HK-2 (cell line): ENCODE measurements at regions not wholly inside any gene's neighbourhood (a gene's known extent, or its start where the extent isn't known, plus 50 kb on each side); places are given as distances from the start of the nearest gene placed in this dataset.

Experiments used
- DNase-seq: peaks from one replicate; pipeline ENCODE4 v3.0.0-alpha.2; 2018; ENCODE audit not compliant: unreplicated experiment

DNA sequence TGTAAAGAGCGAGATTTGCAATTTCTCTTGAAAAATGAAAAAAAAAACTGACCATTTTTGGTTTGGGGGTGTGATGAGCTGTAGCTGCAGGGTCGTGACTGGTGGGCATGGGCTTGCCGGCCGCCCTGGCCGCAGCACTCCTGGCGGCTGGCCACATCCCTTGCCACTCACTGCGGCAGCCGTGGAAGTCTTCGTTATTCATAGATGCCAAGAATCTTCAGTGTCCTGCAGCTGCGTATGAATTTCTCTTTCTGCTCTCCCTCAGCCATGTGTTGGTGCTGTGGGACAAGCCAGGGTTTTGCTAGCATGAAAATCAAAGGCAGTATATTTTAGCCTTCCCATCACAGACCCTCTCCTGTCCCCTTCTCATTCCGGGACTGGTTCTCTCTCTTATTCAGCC lies 151.7 kb upstream of the TSHZ3 start:
- no peak for DNase-seq

DNA sequence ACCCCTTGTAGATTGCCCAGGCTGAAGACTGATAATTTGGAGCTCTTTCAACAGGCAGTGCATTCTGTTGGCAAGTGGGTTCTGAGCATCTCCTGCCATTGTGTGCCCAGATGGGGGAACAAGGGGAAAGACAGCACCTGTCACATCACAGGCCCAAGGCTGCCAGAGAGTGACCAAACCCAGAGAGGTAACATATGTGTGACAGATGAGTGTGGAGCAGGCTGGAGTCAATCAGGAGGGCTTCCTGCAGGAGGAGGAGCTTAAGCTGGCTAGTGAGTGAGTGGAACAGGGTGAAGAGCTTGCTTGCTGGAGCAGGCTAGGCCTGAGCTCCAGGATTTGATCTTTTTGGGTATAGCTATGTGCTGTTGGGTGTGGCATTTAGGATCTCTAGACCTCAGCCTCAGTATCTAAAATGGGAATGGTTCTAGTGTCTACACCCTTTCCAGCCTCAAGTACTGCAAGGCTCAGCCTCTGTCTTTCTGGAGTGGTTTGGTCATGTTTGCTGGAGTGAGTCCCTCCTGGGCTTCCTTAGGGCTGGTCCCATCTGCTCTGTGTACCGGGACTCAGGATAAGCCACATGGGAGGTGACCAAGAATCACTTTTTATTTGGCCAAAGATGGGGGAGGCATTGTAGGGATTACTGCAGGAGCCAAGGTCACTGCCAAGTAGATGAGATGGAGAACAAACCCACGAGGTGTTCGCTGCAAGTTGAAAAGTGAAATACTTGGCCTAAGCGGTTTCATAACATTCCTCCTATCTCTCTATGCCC lies 152.4 kb upstream of the TSHZ3 start:
- DNase-seq = no peak

- no peak for DNase-seq
These were observed 153.4 kb upstream of the TSHZ3 start for GRCh38 chr19:31502536-31503170.

- no peak for DNase-seq
These were observed 154.0 kb upstream of the TSHZ3 start for GRCh38 chr19:31503211-31503610.

GRCh38 chr19:31504221-31504620 lies 155.0 kb upstream of the TSHZ3 start:
- no peak for DNase-seq

- no peak for DNase-seq
These were observed 156.3 kb upstream of the TSHZ3 start for GRCh38 chr19:31505596-31505910.

DNA sequence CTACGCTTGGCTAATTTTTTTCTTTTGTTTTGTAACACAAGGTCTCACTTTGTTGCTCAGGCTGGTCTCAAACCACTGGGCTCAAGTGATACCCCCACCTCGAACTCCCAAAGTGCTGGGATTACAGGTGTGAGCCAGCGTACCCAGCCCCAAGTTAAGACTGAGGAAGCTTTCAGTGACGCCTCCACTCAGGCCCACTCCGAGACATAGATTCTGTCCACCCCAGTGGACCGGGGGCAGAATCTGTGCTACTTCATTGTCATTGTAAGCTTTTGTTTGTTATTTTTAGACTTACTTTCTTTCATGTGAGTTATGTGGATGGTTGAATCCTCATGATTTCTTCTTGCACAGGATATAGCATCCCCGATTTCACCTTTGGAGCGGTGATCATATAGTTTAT lies 156.9 kb upstream of the TSHZ3 start:
- DNase-seq = no peak

DNA sequence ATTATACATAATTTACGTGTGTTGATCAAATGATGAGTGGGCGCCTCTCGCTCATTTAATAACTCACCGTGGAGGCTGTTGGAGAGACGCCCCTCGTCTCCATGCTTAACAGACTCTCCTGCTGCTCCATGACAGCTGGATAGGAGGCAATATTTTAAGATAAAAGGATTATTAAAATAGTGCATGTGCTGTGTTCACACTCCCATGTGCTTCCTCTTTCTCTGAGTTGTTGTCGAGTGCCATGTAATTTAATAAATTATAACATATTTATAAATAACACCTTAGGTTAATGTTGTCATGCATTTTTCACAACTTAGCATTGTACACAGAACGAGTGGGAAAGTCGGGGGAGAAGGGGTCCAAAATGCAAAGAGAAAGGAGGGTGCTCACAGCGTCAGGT lies 161.4 kb upstream of the TSHZ3 start:
- DNase-seq = no peak

DNA sequence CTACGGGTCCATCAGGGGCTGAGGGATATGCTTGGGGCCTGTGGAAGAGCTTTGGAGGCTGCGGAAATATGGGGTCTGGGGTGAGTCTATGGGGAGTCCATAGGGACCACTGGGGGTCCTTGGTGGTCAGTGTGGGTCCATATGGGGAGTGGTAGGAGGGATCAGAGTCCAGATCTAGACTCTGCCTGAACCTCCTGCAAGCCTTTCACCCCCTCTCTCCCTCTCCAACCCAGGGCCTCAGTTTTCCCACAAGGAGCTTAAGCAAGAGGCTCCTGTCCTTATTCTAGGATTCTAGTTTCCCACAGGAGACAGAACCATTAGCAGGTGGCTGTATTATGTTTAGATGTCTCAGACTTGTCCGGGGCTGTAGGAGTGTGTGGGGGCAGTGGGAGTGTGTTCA lies 161.9 kb upstream of the TSHZ3 start:
- no peak for DNase-seq

GRCh38 chr19:31511696-31512095 lies 162.5 kb upstream of the TSHZ3 start:
- no peak for DNase-seq

- DNase-seq = no peak
These were observed 163.1 kb upstream of the TSHZ3 start for GRCh38 chr19:31512181-31512970.

- DNase-seq = no peak
These were observed 164.6 kb upstream of the TSHZ3 start for GRCh38 chr19:31513841-31514240.

- DNase-seq = no peak
These were observed 166.7 kb upstream of the TSHZ3 start for GRCh38 chr19:31515931-31516330.

DNA sequence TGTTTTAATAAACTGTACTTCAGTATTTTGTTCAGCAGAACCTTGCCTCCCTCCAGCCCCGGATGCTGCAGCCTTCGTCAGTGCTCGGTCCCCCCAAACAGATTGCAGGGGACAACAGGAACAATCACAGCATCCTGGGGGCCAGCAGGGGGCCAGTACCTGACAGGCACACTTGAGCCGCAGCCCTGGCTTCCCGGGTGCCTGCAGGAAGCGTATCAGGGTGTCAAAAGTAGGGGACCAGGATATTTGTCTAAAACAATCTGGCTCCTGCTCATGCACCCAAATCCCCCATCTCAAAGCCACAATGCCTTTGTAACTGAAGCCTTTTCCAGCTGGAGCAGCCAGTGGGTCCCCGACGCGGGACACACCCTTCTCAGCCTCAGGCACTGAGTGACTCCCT lies 167.5 kb upstream of the TSHZ3 start:
- no peak for DNase-seq

DNA sequence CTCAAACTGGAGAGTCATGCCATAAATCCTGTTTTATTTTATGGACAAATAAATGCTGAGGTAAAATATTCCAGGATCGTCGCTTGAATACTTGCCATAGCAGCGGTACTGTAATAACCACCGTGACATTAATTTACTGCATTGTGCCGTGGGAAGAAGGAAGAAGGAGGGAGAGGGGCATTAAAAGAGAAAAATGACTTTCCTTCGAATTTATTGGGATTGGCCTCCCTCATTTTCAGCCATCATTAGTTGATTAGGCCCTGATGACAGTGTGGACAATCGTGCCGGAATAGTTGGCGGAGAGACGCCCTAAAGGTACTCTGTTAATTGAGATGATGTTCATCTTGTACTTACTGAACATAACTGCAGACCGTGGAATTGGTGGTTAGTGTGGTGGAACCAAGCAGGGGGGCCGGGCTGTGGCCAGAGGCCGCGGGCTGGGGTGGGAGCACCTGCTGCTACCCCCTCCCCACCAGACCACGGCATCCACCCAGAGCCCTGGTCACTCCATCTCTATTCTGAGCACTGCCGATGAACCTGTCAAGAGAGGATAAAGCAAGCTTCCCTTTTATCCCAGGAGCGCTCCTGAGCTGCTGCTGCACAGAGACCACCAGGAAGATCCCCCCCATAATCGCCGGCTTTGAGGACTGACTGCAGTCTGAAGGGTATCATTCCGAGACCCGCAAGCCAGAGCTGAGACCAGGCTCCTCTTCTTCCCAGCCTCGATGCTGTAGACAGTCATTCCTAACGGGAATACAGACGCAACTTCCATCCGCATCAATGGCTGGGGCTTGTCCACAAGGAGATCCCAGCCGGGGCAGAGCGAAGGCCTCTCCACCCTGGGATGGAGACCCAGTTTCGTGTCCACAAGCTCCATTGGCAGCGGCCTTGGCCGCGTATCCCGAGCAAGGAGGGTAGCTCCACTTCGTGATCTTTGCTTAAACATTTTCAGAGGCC lies 168.3 kb upstream of the TSHZ3 start:
- no peak for DNase-seq

DNA sequence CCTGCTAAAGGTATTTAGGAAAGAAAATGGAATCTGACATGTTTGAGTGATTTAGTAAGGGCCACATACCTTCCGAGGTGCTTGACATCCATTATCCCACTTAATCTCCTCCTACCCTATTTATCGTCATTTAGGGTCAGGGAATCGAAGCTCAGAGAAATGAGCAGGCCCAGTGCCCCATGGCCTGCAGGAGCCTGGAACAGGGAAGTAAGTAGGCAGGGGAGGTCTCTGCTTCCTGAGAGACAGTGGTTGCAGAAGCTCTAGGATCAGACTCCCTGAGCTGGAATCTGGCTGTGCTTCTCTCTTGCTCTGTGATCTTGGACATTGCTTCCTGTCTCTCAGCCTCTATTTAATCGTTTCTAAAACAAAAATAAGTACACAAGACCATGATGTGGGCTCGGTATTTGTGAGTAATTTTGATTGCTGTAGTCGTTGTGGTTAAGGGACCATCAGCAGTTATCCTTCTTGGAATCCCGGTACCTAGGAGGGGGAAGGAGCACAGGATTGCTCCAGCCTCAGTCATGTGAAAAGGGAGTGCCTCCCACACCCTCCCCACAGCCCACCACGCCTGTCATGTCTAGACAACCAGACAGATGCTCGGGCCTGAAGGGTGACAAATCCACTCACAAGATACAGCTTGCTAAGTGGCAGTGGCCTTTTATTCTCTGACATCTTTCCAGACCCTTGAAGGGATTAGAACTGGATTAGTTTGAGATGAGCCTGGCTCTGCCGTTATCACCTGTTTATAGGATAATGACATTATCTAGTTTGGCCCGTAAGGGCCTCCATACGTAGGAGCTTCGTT lies 169.2 kb upstream of the TSHZ3 start:
- no peak for DNase-seq

DNA sequence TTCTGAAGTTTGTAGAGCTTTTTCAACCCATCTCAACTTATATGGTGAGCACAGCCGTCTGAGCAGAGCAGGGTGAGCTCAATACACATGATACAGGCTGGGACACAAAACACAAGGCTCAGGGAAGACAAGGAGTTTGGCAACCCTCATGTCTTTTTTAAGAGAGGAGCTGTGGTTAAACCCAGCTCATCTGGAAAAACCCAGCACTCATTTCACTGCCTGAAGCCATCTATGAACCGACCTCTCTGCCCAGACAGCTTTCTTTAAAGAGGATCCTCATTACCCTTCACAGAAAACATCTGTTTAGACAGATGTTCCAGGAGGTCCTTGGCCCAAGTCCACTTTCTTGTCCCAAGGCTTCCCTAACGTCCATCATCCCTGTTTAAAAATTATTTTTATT lies 170.0 kb upstream of the TSHZ3 start:
- DNase-seq = no peak

- DNase-seq = no peak
These were observed 170.7 kb upstream of the TSHZ3 start for GRCh38 chr19:31519908-31520307.

DNA sequence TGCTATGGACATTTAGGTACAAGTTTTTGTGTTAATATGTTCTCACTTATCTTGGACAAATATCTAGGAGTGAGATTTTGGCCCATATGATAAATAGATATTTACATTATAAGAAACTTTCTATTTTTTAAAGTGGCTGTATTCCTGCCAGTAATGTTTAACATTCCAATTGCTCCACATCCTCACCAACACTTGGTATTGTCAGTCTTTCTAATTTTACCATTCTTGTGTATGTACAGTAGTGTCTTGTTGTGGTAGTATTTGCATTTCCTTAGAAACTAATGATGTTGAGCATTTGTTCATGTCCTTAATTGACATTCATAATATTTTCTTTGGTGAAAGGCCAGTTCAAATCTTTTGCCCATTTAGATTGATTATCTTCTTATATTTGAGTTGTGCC lies 171.4 kb upstream of the TSHZ3 start:
- no peak for DNase-seq

- no peak for DNase-seq
These were observed 176.4 kb upstream of the TSHZ3 start for GRCh38 chr19:31525610-31526147.

GRCh38 chr19:31527443-31527842 lies 178.2 kb upstream of the TSHZ3 start:
- DNase-seq = no peak
